ENCODE measurements at regions not wholly inside any gene's neighbourhood (a gene's known extent, or its start where the extent isn't known, plus 50 kb on each side); places are given as distances from the start of the nearest gene placed in this dataset.

DNA sequence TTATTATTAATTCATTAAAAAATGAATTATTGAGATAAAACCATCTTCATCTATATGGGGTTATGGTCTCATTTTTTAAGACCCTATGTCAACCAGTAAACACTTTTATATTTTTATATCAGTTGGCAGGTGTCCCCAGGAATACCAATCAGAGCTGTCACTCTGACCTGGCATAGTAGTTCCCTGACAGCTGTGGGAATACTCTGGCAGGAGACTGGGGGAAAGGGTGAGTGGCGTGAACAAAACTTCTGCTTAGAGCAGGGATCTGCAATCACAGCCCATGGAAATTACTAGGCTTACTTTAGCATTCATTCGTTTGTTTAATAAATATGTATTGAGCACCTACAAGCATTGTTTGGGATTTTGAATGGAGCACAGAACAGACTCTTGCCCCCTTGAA, 254.1 kb upstream of the KLF3 start:
- TF ChIP-seq ZNF274 (IDR thresholded peaks at IDR 0.05; ENCODE audit: low read depth, low read length) (no peak), YY1 (IDR thresholded peaks at IDR 0.05; ENCODE audit: insufficient read depth, insufficient read length) (no peak)
